ENCODE measurements at regions not wholly inside any gene's neighbourhood (a gene's known extent, or its start where the extent isn't known, plus 50 kb on each side); places are given as distances from the start of the nearest gene placed in this dataset.

- CTCF ChIA-PET: no interaction called here
These were observed 282.2 kb downstream of the CDH26 start for GRCh38 chr20:60240415-60240814.

GRCh38 chr20:60240986-60241385 is 282.8 kb downstream of the CDH26 start:
- ChIA-PET CTCF (no interaction called here), POLR2A (no interaction called here)
- no peaks in the 10 kb centered on the region for H3K36me3 Mint-ChIP-seq (ENCODE audit: low read depth)
- no peak for DNase-seq
- H3K4me3 Mint-ChIP-seq: no peak overlapping the region
- no peak overlapping the region for H3K27ac Mint-ChIP-seq
- H3K9me3 Mint-ChIP-seq: no peaks in the 10 kb centered on the region
- H3K4me1 Mint-ChIP-seq: no peaks in the 10 kb centered on the region
- H3K27me3 Mint-ChIP-seq: peaks cover 2% of the 10 kb centered on the region

More at GRCh38 chr20:60240415-60240814, 282.2 kb downstream of the CDH26 start:
- DNase-seq: no peak
- no peak overlapping the region for H3K27ac Mint-ChIP-seq
- no peak overlapping the region for H3K4me3 Mint-ChIP-seq
- H3K27me3 Mint-ChIP-seq: peaks cover 2% of the 10 kb centered on the region
- H3K4me1 Mint-ChIP-seq: no peaks in the 10 kb centered on the region
- no peaks in the 10 kb centered on the region for H3K9me3 Mint-ChIP-seq
- POLR2A ChIA-PET: no interaction called here
- H3K36me3 Mint-ChIP-seq (ENCODE audit: low read depth): no peaks in the 10 kb centered on the region

GRCh38 chr20:60242836-60243505 is 284.7 kb downstream of the CDH26 start:
- POLR2A ChIA-PET: no interaction called here
- Mint-ChIP-seq H3K27me3 (no peaks in the 10 kb centered on the region), H3K4me1 (no peaks in the 10 kb centered on the region), H3K36me3 (ENCODE audit: low read depth) (no peaks in the 10 kb centered on the region), H3K4me3 (no peak overlapping the region), H3K27ac (no peak overlapping the region), H3K9me3 (no peaks in the 10 kb centered on the region)
- DNase-seq: no peak
- CTCF ChIA-PET: no interaction called here

- no peaks in the 10 kb centered on the region for H3K4me1 Mint-ChIP-seq
- H3K9me3 Mint-ChIP-seq: no peaks in the 10 kb centered on the region
- POLR2A ChIA-PET: no interaction called here
- H3K36me3 Mint-ChIP-seq (ENCODE audit: low read depth): no peaks in the 10 kb centered on the region
- no peaks in the 10 kb centered on the region for H3K27me3 Mint-ChIP-seq
- CTCF ChIA-PET: no interaction called here
- no peak overlapping the region for H3K27ac Mint-ChIP-seq
- no peak for DNase-seq
- H3K4me3 Mint-ChIP-seq: no peak overlapping the region
These were observed 286.3 kb downstream of the CDH26 start for GRCh38 chr20:60244373-60245146.

- POLR2A ChIA-PET: no interaction called here
- Mint-ChIP-seq H3K4me1 (no peaks in the 10 kb centered on the region), H3K4me3 (no peak overlapping the region), H3K27me3 (no peaks in the 10 kb centered on the region), H3K27ac (no peak overlapping the region), H3K36me3 (ENCODE audit: low read depth) (no peaks in the 10 kb centered on the region), H3K9me3 (no peaks in the 10 kb centered on the region)
- no peak for DNase-seq
- CTCF ChIA-PET: no interaction called here
These were observed 288.5 kb downstream of the CDH26 start for GRCh38 chr20:60246751-60247150.

GRCh38 chr20:60249436-60249835 is 291.2 kb downstream of the CDH26 start:
- H3K4me3 Mint-ChIP-seq: no peak overlapping the region
- H3K9me3 Mint-ChIP-seq: no peaks in the 10 kb centered on the region
- ChIA-PET POLR2A (no interaction called here), CTCF (no interaction called here)
- no peaks in the 10 kb centered on the region for H3K36me3 Mint-ChIP-seq (ENCODE audit: low read depth)
- H3K4me1 Mint-ChIP-seq: no peaks in the 10 kb centered on the region
- no peaks in the 10 kb centered on the region for H3K27me3 Mint-ChIP-seq
- DNase-seq: no peak
- H3K27ac Mint-ChIP-seq: no peak overlapping the region

GRCh38 chr20:60250251-60250650 is 292.0 kb downstream of the CDH26 start:
- ChIA-PET POLR2A (no interaction called here), CTCF (no interaction called here)
- no peaks in the 10 kb centered on the region for H3K36me3 Mint-ChIP-seq (ENCODE audit: low read depth)
- no peaks in the 10 kb centered on the region for H3K9me3 Mint-ChIP-seq
- H3K27me3 Mint-ChIP-seq: no peaks in the 10 kb centered on the region
- H3K27ac Mint-ChIP-seq: no peak overlapping the region
- no peak overlapping the region for H3K4me3 Mint-ChIP-seq
- no peaks in the 10 kb centered on the region for H3K4me1 Mint-ChIP-seq
- DNase-seq: no peak

- Mint-ChIP-seq H3K27ac (no peak overlapping the region), H3K27me3 (no peaks in the 10 kb centered on the region), H3K36me3 (ENCODE audit: low read depth) (no peaks in the 10 kb centered on the region), H3K4me1 (no peaks in the 10 kb centered on the region), H3K4me3 (no peak overlapping the region), H3K9me3 (no peaks in the 10 kb centered on the region)
- CTCF ChIA-PET: no interaction called here
- POLR2A ChIA-PET: no interaction called here
- DNase-seq: no peak
These were observed 294.6 kb downstream of the CDH26 start for GRCh38 chr20:60252866-60253265.

GRCh38 chr20:60253471-60253870 is 295.2 kb downstream of the CDH26 start:
- H3K27ac Mint-ChIP-seq: no peak overlapping the region
- H3K27me3 Mint-ChIP-seq: no peaks in the 10 kb centered on the region
- H3K4me1 Mint-ChIP-seq: no peaks in the 10 kb centered on the region
- H3K36me3 Mint-ChIP-seq (ENCODE audit: low read depth): no peaks in the 10 kb centered on the region
- CTCF ChIA-PET: no interaction called here
- no peak for DNase-seq
- POLR2A ChIA-PET: no interaction called here
- no peak overlapping the region for H3K4me3 Mint-ChIP-seq
- no peaks in the 10 kb centered on the region for H3K9me3 Mint-ChIP-seq

GRCh38 chr20:60254901-60255411 is 296.7 kb downstream of the CDH26 start:
- ChIA-PET POLR2A (no interaction called here), CTCF (no interaction called here)
- Mint-ChIP-seq H3K27me3 (no peaks in the 10 kb centered on the region), H3K9me3 (no peaks in the 10 kb centered on the region), H3K4me3 (no peak overlapping the region), H3K27ac (no peak overlapping the region), H3K4me1 (no peaks in the 10 kb centered on the region), H3K36me3 (ENCODE audit: low read depth) (no peaks in the 10 kb centered on the region)
- no peak for DNase-seq

- POLR2A ChIA-PET: no interaction called here
- Mint-ChIP-seq H3K27me3 (no peaks in the 10 kb centered on the region), H3K36me3 (ENCODE audit: low read depth) (no peaks in the 10 kb centered on the region), H3K4me3 (no peak overlapping the region), H3K4me1 (no peaks in the 10 kb centered on the region), H3K9me3 (no peaks in the 10 kb centered on the region), H3K27ac (no peak overlapping the region)
- CTCF ChIA-PET: no interaction called here
- no peak for DNase-seq
These were observed 297.2 kb downstream of the CDH26 start for GRCh38 chr20:60255415-60255814.

- H3K4me3 Mint-ChIP-seq: no peak overlapping the region
- ChIA-PET CTCF (no interaction called here), POLR2A (no interaction called here)
These were observed 297.6 kb downstream of the CDH26 start for GRCh38 chr20:60255866-60256265.

GRCh38 chr20:60256811-60257210 is 298.6 kb downstream of the CDH26 start:
- H3K4me1 Mint-ChIP-seq: no peaks in the 10 kb centered on the region
- ChIA-PET CTCF (no interaction called here), POLR2A (no interaction called here)
- no peak for DNase-seq
- H3K27me3 Mint-ChIP-seq: no peaks in the 10 kb centered on the region
- H3K4me3 Mint-ChIP-seq: no peak overlapping the region
- H3K9me3 Mint-ChIP-seq: no peaks in the 10 kb centered on the region
- no peak overlapping the region for H3K27ac Mint-ChIP-seq
- H3K36me3 Mint-ChIP-seq (ENCODE audit: low read depth): no peaks in the 10 kb centered on the region

More at GRCh38 chr20:60255866-60256265, 297.6 kb downstream of the CDH26 start:
- H3K27me3 Mint-ChIP-seq: no peaks in the 10 kb centered on the region
- H3K27ac Mint-ChIP-seq: no peak overlapping the region
- H3K36me3 Mint-ChIP-seq (ENCODE audit: low read depth): no peaks in the 10 kb centered on the region
- no peak for DNase-seq
- no peaks in the 10 kb centered on the region for H3K4me1 Mint-ChIP-seq
- no peaks in the 10 kb centered on the region for H3K9me3 Mint-ChIP-seq

- no peaks in the 10 kb centered on the region for H3K9me3 Mint-ChIP-seq
- H3K36me3 Mint-ChIP-seq (ENCODE audit: low read depth): no peaks in the 10 kb centered on the region
These were observed 299.4 kb downstream of the CDH26 start for GRCh38 chr20:60257671-60258070.

More at GRCh38 chr20:60257671-60258070, 299.4 kb downstream of the CDH26 start:
- Mint-ChIP-seq H3K27me3 (no peaks in the 10 kb centered on the region), H3K4me3 (no peak overlapping the region), H3K27ac (no peak overlapping the region), H3K4me1 (no peaks in the 10 kb centered on the region)
- POLR2A ChIA-PET: no interaction called here
- DNase-seq: no peak
- CTCF ChIA-PET: no interaction called here

Measured in activated CD4-positive, alpha-beta T cell treated with anti-CD3 and anti-CD28 coated beads, Interleukin-2, amount 10 ng/mL, durations not matched to agents 7 days and 5 days (primary cell).